HepG2 (cell line): ENCODE measurements at regions not wholly inside any gene's neighbourhood (a gene's known extent, or its start where the extent isn't known, plus 50 kb on each side); places are given as distances from the start of the nearest gene placed in this dataset.

Experiments
- ATAC-seq: fragments of 200-7000 bp; cut with Tn5 transposase; 3 replicates; pipeline ENCODE4 v1.9.1; 2020; ENCODE audit warnings: mild to moderate bottlenecking, moderate library complexity
- BruUV-seq: library from RNA; stranded (reverse); fragments of 400-500 nt; replicated peaks from 2 replicates; lab custom pipeline; 2021; lab: Mats Ljungman, UMichigan
- CTCF ChIA-PET: fragments of 300-600 bp; formaldehyde crosslinking; extraction: SDS; loops from one replicate; lab custom pipeline; 2021; ENCODE audit warnings: low total read pairs, inconsistent platforms, low intra/inter-chr PET ratio; lab: Yijun Ruan, JAX
- POLR2A ChIA-PET: fragments of 350-600 bp; sonication (Branson Sonifier 250); formaldehyde crosslinking; loops from one replicate; lab custom pipeline; 2020; ENCODE audit warnings: antibody characterized with exemption, inconsistent platforms; lab: Yijun Ruan, JAX
- DNase-seq: peaks from one replicate; pipeline ENCODE4 v3.0.0-alpha.2; 2015; ENCODE audit warnings: low spot score
- FAIRE-seq: peaks from 3 replicates; lab custom pipeline; 2011; peaks lifted over from hg19 to GRCh38; lab: Jason Lieb, UNC
- H2AFZ ChIP-seq: one replicate; pipeline ENCODE4 v1.6.1; 2011; ENCODE audit warnings: low read length, inconsistent platforms
- H3K27ac ChIP-seq: fragments of 300-600 bp; 3 replicates; pipeline ENCODE4 v1.8.0; 2011; ENCODE audit warnings: mixed run types, mild to moderate bottlenecking, mixed read lengths, low read length, inconsistent platforms; ENCODE audit not compliant: insufficient read depth; ENCODE audit errors: extremely low read length
- H3K27me3 ChIP-seq, 2 experiments: fragments of 200-600 bp in 1 of 2; 2 replicates in 1 of 2; 3 replicates in 1 of 2; pipeline versions ENCODE4 v1.6.0 to v1.8.0; 2011; ENCODE audit warnings: low read length in 2 of 2, mild to moderate bottlenecking in 2 of 2, moderate library complexity in 2 of 2, inconsistent platforms in 1 of 2; ENCODE audit not compliant: insufficient read depth in 2 of 2, control insufficient read depth in 1 of 2
- H3K36me3 ChIP-seq, 2 experiments: fragments of 200-600 bp in 1 of 2; replicated peaks in 1 of 2; 2 replicates in 1 of 2; 3 replicates in 1 of 2; pipeline versions ENCODE4 v1.5.1 to v1.8.0; 2011; ENCODE audit warnings: low read length in 2 of 2, inconsistent platforms in 1 of 2; ENCODE audit not compliant: insufficient read depth in 2 of 2, control insufficient read depth in 1 of 2
- H3K4me1 ChIP-seq: 2 replicates; pipeline ENCODE4 v1.5.1; 2012; ENCODE audit warnings: low read length, inconsistent platforms; ENCODE audit not compliant: insufficient read depth
- H3K4me2 ChIP-seq: 2 replicates; pipeline ENCODE4 v1.6.0; 2011; ENCODE audit warnings: low read depth, low read length, inconsistent platforms
- H3K4me3 ChIP-seq, 3 experiments: fragments of 200-600 bp in 1 of 3; sonication (generic), shearing (Covaris generic) in 1 of 3; replicated peaks in 1 of 3; 2 replicates each; pipeline ENCODE4 v1.5.1; 2011 to 2016; ENCODE audit warnings: low read length in 3 of 3, inconsistent platforms in 2 of 3, low read depth in 2 of 3, mild to moderate bottlenecking in 2 of 3, control low read depth in 1 of 3, mixed read lengths in 1 of 3; ENCODE audit not compliant: insufficient read depth in 1 of 3
- H3K79me2 ChIP-seq: one replicate; pipeline ENCODE4 v1.6.1; 2011; ENCODE audit warnings: low read length, inconsistent platforms; ENCODE audit not compliant: insufficient read depth
- H3K9ac ChIP-seq: 2 replicates; pipeline ENCODE4 v1.6.0; 2011; ENCODE audit warnings: mild to moderate bottlenecking, low read depth, low read length, inconsistent platforms; ENCODE audit not compliant: insufficient read depth
- H3K9me3 ChIP-seq: 2 replicates; pipeline ENCODE4 v1.5.1; 2012; ENCODE audit warnings: mild to moderate bottlenecking, low read length
- H4K20me1 ChIP-seq: 2 replicates; pipeline ENCODE4 v1.6.0; 2011; ENCODE audit warnings: inconsistent platforms, mild to moderate bottlenecking, low read length, moderate library complexity; ENCODE audit not compliant: insufficient read depth
- ARID2 ChIP-seq: sonication (generic); formaldehyde crosslinking; IDR thresholded peaks from 2 replicates; pipeline ENCODE4 v1.8.1; 2022; ENCODE audit warnings: mild to moderate bottlenecking, missing genetic modification reagents, borderline replicate concordance
- DMTF1 ChIP-seq: sonication (generic); formaldehyde crosslinking; IDR thresholded peaks from 2 replicates; pipeline ENCODE4 v1.4.0; 2020; ENCODE audit warnings: mild to moderate bottlenecking, missing genetic modification reagents
- NFYC ChIP-seq: IDR thresholded peaks from 2 replicates; pipeline ENCODE4 v1.6.1; 2016; ENCODE audit warnings: missing genetic modification reagents, missing compliant biosample characterization
- WGBS: methylation state at CpG from one replicate; pipeline ENCODE4 v1.1.6; 2017; ENCODE audit warnings: low lambda C conversion rate; 5-methylcytosine and 5-hydroxymethylcytosine counted together
- in situ Hi-C: cut with HindIII; loops from 2 replicates; pipeline ENCODE4 v1.10.0; 2017; ENCODE audit warnings: low pct_unique_long_range_greater_than_20kb; ENCODE audit not compliant: extremely low pct_ligation_motif_present
- intact Hi-C: fragments of 100-400 bp; cut with micrococcal nuclease; formaldehyde crosslinking; loops from one replicate; pipeline ENCODE4 v1.10.0; 2022; ENCODE audit not compliant: unreplicated experiment
- TF ChIP-seq, protein P1 (sequence below): fragments of 450-650 bp; IDR thresholded peaks from 2 replicates; pipeline ENCODE4 v1.6.1; 2016

- TF ChIP-seq DMTF1 (CRISPR knock-in tag), result no peak
- no peak for FAIRE-seq
- BruUV-seq, result no TSS peak
- intact Hi-C loops, result no loop called here
- Histone ChIP-seq H3K36me3 (no peaks in the 10 kb centered on the region), H3K79me2 (no peaks in the 10 kb centered on the region), H3K4me2 (no peak overlapping the region), H3K27ac (no peak overlapping the region), H2AFZ (no peak overlapping the region), H3K9ac (no peak overlapping the region), H3K4me1 (no peaks in the 10 kb centered on the region), H3K27me3 (peaks cover 2 to 37% of the 10 kb centered on the region in 2 experiments; a peak in 3 of 5 replicates), H3K4me3 (no peak overlapping the region), H4K20me1 (no peaks in the 10 kb centered on the region), H3K9me3 (no peaks in the 10 kb centered on the region)
- DNase-seq, result no peak
- POLR2A ChIA-PET, result no interaction called here
- WGBS, result 21% methylated on average over 11 of the region's 11 CpGs
- no peak for ATAC-seq
- in situ Hi-C loops, result no loop called here
- CTCF ChIA-PET, result no interaction called here
Measured at GRCh38 chr1:47675721-47676120, 237.9 kb downstream of the FOXD2 start.

- POLR2A ChIA-PET, result no interaction called here
- Histone ChIP-seq H3K9ac (no peak overlapping the region), H3K4me2 (no peak overlapping the region), H3K27me3 (peaks cover 2 to 37% of the 10 kb centered on the region in 2 experiments; a peak in 3 of 5 replicates), H3K79me2 (no peaks in the 10 kb centered on the region), H3K4me3 (no peak overlapping the region), H4K20me1 (no peaks in the 10 kb centered on the region), H3K4me1 (no peaks in the 10 kb centered on the region), H3K9me3 (no peaks in the 10 kb centered on the region), H2AFZ (no peak overlapping the region), H3K36me3 (no peaks in the 10 kb centered on the region), H3K27ac (no peak overlapping the region)
- BruUV-seq, result no TSS peak
- FAIRE-seq (no peak), ATAC-seq (no peak), DNase-seq (no peak)
- WGBS, result 36% methylated on average over 14 of the region's 14 CpGs
- CTCF ChIA-PET, result no interaction called here
- TF ChIP-seq NFYC (CRISPR knock-in tag) (no peak), ARID2 (CRISPR knock-in tag) (no peak)
- TF ChIP-seq, protein P1, sequence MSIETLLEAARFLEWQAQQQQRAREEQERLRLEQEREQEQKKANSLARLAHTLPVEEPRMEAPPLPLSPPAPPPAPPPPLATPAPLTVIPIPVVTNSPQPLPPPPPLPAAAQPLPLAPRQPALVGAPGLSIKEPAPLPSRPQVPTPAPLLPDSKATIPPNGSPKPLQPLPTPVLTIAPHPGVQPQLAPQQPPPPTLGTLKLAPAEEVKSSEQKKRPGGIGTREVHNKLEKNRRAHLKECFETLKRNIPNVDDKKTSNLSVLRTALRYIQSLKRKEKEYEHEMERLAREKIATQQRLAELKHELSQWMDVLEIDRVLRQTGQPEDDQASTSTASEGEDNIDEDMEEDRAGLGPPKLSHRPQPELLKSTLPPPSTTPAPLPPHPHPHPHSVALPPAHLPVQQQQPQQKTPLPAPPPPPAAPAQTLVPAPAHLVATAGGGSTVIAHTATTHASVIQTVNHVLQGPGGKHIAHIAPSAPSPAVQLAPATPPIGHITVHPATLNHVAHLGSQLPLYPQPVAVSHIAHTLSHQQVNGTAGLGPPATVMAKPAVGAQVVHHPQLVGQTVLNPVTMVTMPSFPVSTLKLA, result peak; percentile 78
- in situ Hi-C loops, result no loop called here
- intact Hi-C loops, result no loop called here
Measured at GRCh38 chr1:47676311-47677054, 238.6 kb downstream of the FOXD2 start.
